HG03045 (cell line): ENCODE measurements at regions not wholly inside any gene's neighbourhood (a gene's known extent, or its start where the extent isn't known, plus 50 kb on each side); places are given as distances from the start of the nearest gene placed in this dataset.
A peak's percentile ranks its signal among the peaks of the same experiment; 100 is the strongest.

Experiments used
- ATAC-seq: cut with Tn5 transposase; IDR thresholded peaks from one replicate; pipeline ENCODE4 v1.9.1; 2021; ENCODE audit warnings: mild to moderate bottlenecking, moderate library complexity; ENCODE audit not compliant: unreplicated experiment

- ATAC-seq: no peak
These were observed 1153.0 kb downstream of the C4orf33 start for GRCh38 chr4:130249002-130249401.

DNA sequence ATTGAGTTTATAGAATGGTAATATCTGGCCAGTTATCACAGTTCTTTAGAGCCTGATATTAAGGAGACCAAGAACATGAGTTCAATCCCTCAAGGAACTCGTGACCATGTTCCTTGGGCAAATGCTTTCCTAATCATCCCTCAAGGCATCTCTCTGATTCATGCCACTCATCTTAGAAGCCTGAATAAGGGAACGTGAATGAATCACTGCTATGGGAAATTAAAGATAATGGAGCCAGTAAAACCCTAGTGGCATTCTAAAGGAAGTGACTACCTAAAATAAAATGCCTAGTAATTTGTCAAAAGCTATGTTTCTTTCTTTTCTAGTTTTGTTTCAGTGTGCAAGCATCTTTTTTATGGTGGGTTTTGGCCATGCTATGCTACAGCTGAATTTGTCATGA is 1161.3 kb downstream of the C4orf33 start:
- no peak for ATAC-seq

- ATAC-seq: no peak
These were observed 1170.9 kb downstream of the C4orf33 start for GRCh38 chr4:130266814-130267213.

- ATAC-seq: no peak
These were observed 1192.6 kb downstream of the C4orf33 start for GRCh38 chr4:130288576-130288975.

DNA sequence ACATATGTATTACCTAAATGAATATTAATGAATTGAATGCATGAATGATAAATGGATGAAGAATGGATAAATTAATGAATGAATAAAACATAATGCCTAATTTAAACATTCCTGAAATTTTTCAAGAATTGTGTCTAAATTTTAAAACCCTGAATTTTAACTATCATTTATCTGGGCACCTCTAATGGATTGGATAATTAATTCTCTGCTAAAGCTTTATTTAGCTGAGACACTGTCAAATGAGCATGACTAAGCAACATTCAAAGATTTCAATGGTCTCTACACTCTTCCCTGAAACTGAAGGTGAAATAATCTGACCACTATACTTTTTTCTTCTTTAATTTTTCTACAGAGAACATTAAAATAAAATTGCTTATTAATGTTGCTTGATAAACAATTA is 1197.7 kb downstream of the C4orf33 start:
- ATAC-seq: no peak

GRCh38 chr4:130296448-130296847 is 1200.5 kb downstream of the C4orf33 start:
- ATAC-seq: no peak

DNA sequence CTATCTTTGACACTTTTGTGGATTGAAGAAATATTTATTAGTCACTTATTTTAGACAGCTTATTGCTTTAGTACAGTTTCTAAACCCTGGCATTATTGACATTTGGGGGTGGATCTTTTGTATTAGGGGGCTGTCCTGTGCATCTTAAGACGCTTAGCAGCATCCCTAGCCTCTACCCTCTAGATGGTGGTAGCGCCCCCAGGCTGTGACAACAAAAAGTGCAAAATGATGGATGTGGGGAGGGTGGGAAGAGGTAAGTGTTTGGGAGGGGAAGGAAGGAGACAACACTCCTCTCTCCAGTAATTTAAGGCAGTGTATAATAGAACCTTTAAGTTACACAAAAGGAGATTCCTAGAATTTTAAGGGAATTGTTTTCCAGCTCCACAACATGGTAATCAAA is 1210.6 kb downstream of the C4orf33 start:
- no peak for ATAC-seq

DNA sequence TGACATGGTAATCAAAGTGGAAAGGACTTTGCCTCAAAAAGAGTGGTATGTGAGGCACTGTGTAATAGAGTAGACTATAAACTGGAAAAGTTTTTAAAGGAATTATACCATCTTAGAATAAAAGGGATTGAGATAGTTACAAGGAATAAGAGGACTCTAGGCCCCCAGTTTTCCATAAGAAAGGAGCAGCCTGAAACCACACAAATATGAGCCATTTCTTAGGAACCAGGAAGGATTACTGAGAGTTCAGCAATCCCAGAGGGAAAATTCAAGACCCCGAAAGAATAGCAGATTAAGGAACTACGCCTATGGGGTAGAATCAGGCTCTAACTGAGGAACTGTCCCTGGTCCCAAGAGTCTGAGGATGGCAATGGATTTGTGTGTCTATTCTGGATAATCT is 1213.3 kb downstream of the C4orf33 start:
- no peak for ATAC-seq

- ATAC-seq: no peak
These were observed 1226.5 kb downstream of the C4orf33 start for GRCh38 chr4:130322439-130322838.

DNA sequence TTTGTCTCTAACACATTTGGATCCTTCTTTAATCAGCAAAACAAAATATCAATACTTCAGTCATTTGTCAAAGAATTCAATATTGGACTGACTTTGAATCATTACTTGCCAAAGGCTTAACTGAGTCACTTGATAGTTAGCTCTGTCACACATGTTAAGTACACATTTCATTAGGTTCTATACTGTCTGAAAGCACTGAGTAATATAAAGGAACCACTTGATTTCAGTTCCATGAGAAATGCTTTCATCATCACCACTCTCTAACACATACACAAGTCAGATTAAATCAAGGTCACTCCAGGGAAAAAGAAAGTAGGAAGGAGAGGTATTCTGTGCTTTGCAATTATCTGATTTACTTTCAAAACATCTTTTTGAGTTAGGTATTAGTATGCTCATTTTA is 1233.1 kb downstream of the C4orf33 start:
- ATAC-seq: no peak

DNA sequence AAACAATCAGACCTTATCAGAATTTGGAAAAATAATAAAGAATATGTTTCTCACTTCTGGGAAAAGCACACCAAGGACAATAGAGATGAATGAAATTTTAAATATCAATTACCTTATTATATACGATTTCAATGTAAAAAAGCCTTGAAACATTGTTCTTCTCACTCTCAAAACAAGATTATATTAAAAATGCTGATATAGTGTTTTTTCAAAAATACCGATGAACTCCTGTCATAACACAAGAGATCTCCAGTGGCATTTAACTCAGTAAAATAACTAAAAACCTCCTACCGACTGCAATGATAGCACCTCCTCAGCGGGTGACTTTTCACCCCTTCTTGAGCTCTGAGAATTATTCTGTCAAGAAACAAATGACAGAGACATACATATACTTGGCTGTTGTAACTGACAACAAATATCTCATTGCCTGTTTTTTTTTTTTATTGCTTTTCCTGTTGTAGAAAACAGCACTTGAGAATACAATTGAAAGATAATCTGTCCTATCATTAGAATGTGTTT is 1237.3 kb downstream of the C4orf33 start:
- ATAC-seq: no peak

- ATAC-seq: no peak
These were observed 1239.7 kb downstream of the C4orf33 start for GRCh38 chr4:130335417-130336194.

GRCh38 chr4:130336585-130337217 is 1240.7 kb downstream of the C4orf33 start:
- ATAC-seq: peak; percentile 80

- ATAC-seq: no peak
These were observed 1242.9 kb downstream of the C4orf33 start for GRCh38 chr4:130338851-130339250.

- no peak for ATAC-seq
These were observed 1253.8 kb downstream of the C4orf33 start for GRCh38 chr4:130349745-130350144.

- no peak for ATAC-seq
These were observed 1260.9 kb downstream of the C4orf33 start for GRCh38 chr4:130356873-130357272.

- no peak for ATAC-seq
These were observed 1263.6 kb downstream of the C4orf33 start for GRCh38 chr4:130359542-130359941.

DNA sequence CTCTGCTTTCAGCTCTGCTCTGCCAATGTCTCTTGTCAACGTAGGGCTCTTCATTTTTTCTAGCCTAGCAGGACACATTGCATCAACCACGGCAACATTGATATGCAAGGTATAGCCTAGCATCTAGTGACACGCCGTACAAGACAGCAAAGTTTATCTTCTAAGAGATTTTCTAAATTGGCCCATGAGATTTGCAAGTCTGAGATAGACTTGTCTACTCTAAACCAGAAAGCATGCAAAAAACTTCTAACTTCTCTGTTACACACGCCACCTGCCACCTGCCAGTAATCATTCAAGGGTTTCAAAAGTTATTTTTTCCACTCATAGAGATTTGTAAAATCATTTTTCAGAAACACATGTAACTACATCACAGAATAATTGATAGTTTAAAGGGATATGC is 1265.7 kb downstream of the C4orf33 start:
- no peak for ATAC-seq

GRCh38 chr4:130368668-130369067 is 1272.7 kb downstream of the C4orf33 start:
- ATAC-seq: no peak

- ATAC-seq: no peak
These were observed 1297.3 kb downstream of the C4orf33 start for GRCh38 chr4:130393231-130393630.

- ATAC-seq: no peak
These were observed 1297.7 kb downstream of the C4orf33 start for GRCh38 chr4:130393642-130394041.

- no peak for ATAC-seq
These were observed 1299.9 kb downstream of the C4orf33 start for GRCh38 chr4:130395871-130396270.
